ENCODE measurements at regions not wholly inside any gene's neighbourhood (a gene's known extent, or its start where the extent isn't known, plus 50 kb on each side); places are given as distances from the start of the nearest gene placed in this dataset.

- CTCF ChIA-PET, result no interaction called here
- H3K9me3 Mint-ChIP-seq (ENCODE audit: unreplicated experiment), result peaks cover 18% of the 10 kb centered on the region
- no peak for TF ChIP-seq CTCF (IDR thresholded peaks at IDR 0.05; ENCODE audit: insufficient read depth in 1 of 2, low read depth in 1 of 2, low read length in 1 of 2, severe bottlenecking in 1 of 2, unreplicated experiment in 1 of 2)
- peaks cover 3% of the 10 kb centered on the region for H3K27me3 Mint-ChIP-seq (ENCODE audit: insufficient read depth, unreplicated experiment)
- BruUV-seq (replicated peaks), result no TSS peak
- intact Hi-C loops (cut with micrococcal nuclease; ENCODE audit: unreplicated experiment), result no loop called here
- H3K4me1 Mint-ChIP-seq (ENCODE audit: low read depth, unreplicated experiment), result no peaks in the 10 kb centered on the region
- no peaks in the 10 kb centered on the region for H3K4me1 ChIP-seq
- H3K36me3 ChIP-seq (ENCODE audit: control insufficient read depth, insufficient read depth, low read length), result no peaks in the 10 kb centered on the region
- H3K9me3 ChIP-seq, result no peaks in the 10 kb centered on the region
- H3K4me3 ChIP-seq (ENCODE audit: low read depth, low read length), result no peak overlapping the region
- POLR2A ChIA-PET, result no interaction called here
- no peaks in the 10 kb centered on the region for H3K27me3 ChIP-seq (replicated peaks; ENCODE audit: control insufficient read depth, insufficient read depth, low read length)
- no peak overlapping the region for H3K4me3 Mint-ChIP-seq (ENCODE audit: unreplicated experiment)
- H3K27ac Mint-ChIP-seq (ENCODE audit: unreplicated experiment), result no peak overlapping the region
- H3K36me3 Mint-ChIP-seq (ENCODE audit: insufficient read depth, unreplicated experiment), result no peaks in the 10 kb centered on the region
- DNase-seq, result no peak
Measured at GRCh38 chr16:64615630-64616280, 506.1 kb downstream of the CDH11 start.

GRCh38 chr16:64596196-64596595 is 525.7 kb downstream of the CDH11 start:
- Histone ChIP-seq H3K4me1 (no peaks in the 10 kb centered on the region), H3K36me3 (ENCODE audit: control insufficient read depth, insufficient read depth, low read length) (no peaks in the 10 kb centered on the region), H3K27me3 (replicated peaks; ENCODE audit: control insufficient read depth, insufficient read depth, low read length) (no peaks in the 10 kb centered on the region), H3K4me3 (ENCODE audit: low read depth, low read length) (no peak overlapping the region), H3K9me3 (no peaks in the 10 kb centered on the region)
- Mint-ChIP-seq H3K27me3 (ENCODE audit: insufficient read depth, unreplicated experiment) (peaks cover 5% of the 10 kb centered on the region), H3K27ac (ENCODE audit: unreplicated experiment) (no peak overlapping the region), H3K4me1 (ENCODE audit: low read depth, unreplicated experiment) (no peaks in the 10 kb centered on the region), H3K36me3 (ENCODE audit: insufficient read depth, unreplicated experiment) (no peaks in the 10 kb centered on the region), H3K9me3 (ENCODE audit: unreplicated experiment) (no peaks in the 10 kb centered on the region), H3K4me3 (ENCODE audit: unreplicated experiment) (no peak overlapping the region)
- DNase-seq, result no peak
- no TSS peak for BruUV-seq (replicated peaks)
- ChIA-PET POLR2A (no interaction called here), CTCF (no interaction called here)
- intact Hi-C loops (cut with micrococcal nuclease; ENCODE audit: unreplicated experiment), result no loop called here
- TF ChIP-seq CTCF (IDR thresholded peaks at IDR 0.05; ENCODE audit: insufficient read depth in 1 of 2, low read depth in 1 of 2, low read length in 1 of 2, severe bottlenecking in 1 of 2, unreplicated experiment in 1 of 2), result no peak

GRCh38 chr16:64590513-64590912 is 531.4 kb downstream of the CDH11 start:
- ChIA-PET POLR2A (no interaction called here), CTCF (no interaction called here)
- Mint-ChIP-seq H3K4me1 (ENCODE audit: low read depth, unreplicated experiment) (no peaks in the 10 kb centered on the region), H3K27ac (ENCODE audit: unreplicated experiment) (no peak overlapping the region), H3K36me3 (ENCODE audit: insufficient read depth, unreplicated experiment) (no peaks in the 10 kb centered on the region), H3K27me3 (ENCODE audit: insufficient read depth, unreplicated experiment) (peaks cover 2% of the 10 kb centered on the region), H3K4me3 (ENCODE audit: unreplicated experiment) (no peak overlapping the region), H3K9me3 (ENCODE audit: unreplicated experiment) (no peaks in the 10 kb centered on the region)
- H3K9me3 ChIP-seq, result no peaks in the 10 kb centered on the region
- no peak overlapping the region for H3K4me3 ChIP-seq (ENCODE audit: low read depth, low read length)
- no peaks in the 10 kb centered on the region for H3K4me1 ChIP-seq
- no peak for DNase-seq
- intact Hi-C loops (cut with micrococcal nuclease; ENCODE audit: unreplicated experiment), result no loop called here
- no peaks in the 10 kb centered on the region for H3K36me3 ChIP-seq (ENCODE audit: control insufficient read depth, insufficient read depth, low read length)
- no peak for TF ChIP-seq CTCF (IDR thresholded peaks at IDR 0.05; ENCODE audit: insufficient read depth in 1 of 2, low read depth in 1 of 2, low read length in 1 of 2, severe bottlenecking in 1 of 2, unreplicated experiment in 1 of 2)
- no TSS peak for BruUV-seq (replicated peaks)
- H3K27me3 ChIP-seq (replicated peaks; ENCODE audit: control insufficient read depth, insufficient read depth, low read length), result no peaks in the 10 kb centered on the region
